ENCODE measurements at regions not wholly inside any gene's neighbourhood (a gene's known extent, or its start where the extent isn't known, plus 50 kb on each side); places are given as distances from the start of the nearest gene placed in this dataset.

GRCh38 chr1:60898987-60899386 is 183.4 kb upstream of the NFIA start:
- TF ChIP-seq CTCF (IDR thresholded peaks at IDR 0.05): no peak
- TF ChIP-seq POLR2A (IDR thresholded peaks at IDR 0.05): no peak

Measured in breast epithelium (tissue), 3 donors.